ENCODE measurements at regions not wholly inside any gene's neighbourhood (a gene's known extent, or its start where the extent isn't known, plus 50 kb on each side); places are given as distances from the start of the nearest gene placed in this dataset.

GRCh38 chr5:93302711-93303110 is 278.3 kb downstream of the NR2F1-AS1 start:
- TF ChIP-seq CTCF (IDR thresholded peaks at IDR 0.05): no peak
- TF ChIP-seq POLR2A (IDR thresholded peaks at IDR 0.05): no peak
- TF ChIP-seq EP300 (IDR thresholded peaks at IDR 0.05): no peak
